Type B pancreatic cell (in vitro differentiated cells): ENCODE measurements at regions not wholly inside any gene's neighbourhood (a gene's known extent, or its start where the extent isn't known, plus 50 kb on each side); places are given as distances from the start of the nearest gene placed in this dataset.

Source experiments
- DNase-seq: peaks from one replicate; pipeline ENCODE4 v3.0.0; 2021; ENCODE audit warnings: mixed read lengths; ENCODE audit not compliant: unreplicated experiment; ENCODE audit errors: extremely low spot score
- H3K27ac Mint-ChIP-seq: 2 replicates; pipeline ENCODE4 v1.8.0; 2021; ENCODE audit warnings: mild to moderate bottlenecking, mixed read lengths
- H3K27me3 Mint-ChIP-seq: 2 replicates; pipeline ENCODE4 v1.8.0; 2021; ENCODE audit warnings: mixed read lengths
- H3K36me3 Mint-ChIP-seq: 2 replicates; pipeline ENCODE4 v1.8.0; 2021; ENCODE audit warnings: mixed read lengths
- H3K4me1 Mint-ChIP-seq: one replicate; pipeline ENCODE4 v1.8.0; 2021; ENCODE audit warnings: mixed read lengths; ENCODE audit not compliant: unreplicated experiment
- H3K4me3 Mint-ChIP-seq: 2 replicates; pipeline ENCODE4 v1.8.0; 2021; ENCODE audit warnings: mild to moderate bottlenecking, mixed read lengths
- H3K9me3 Mint-ChIP-seq: 2 replicates; pipeline ENCODE4 v1.8.0; 2021; ENCODE audit warnings: mixed read lengths
- TF ChIP-seq, protein P1 (sequence below): fragments of 200-600 bp; sonication (generic); conservative IDR thresholded peaks from 2 replicates; pipeline ENCODE4 v1.5.0; 2021; ENCODE audit warnings: antibody characterized with exemption, mild to moderate bottlenecking

- H3K4me3 Mint-ChIP-seq, result no peak overlapping the region
- no peak for DNase-seq
- no peaks in the 10 kb centered on the region for H3K36me3 Mint-ChIP-seq
- H3K4me1 Mint-ChIP-seq, result peaks cover 29% of the 10 kb centered on the region
- no peak overlapping the region for H3K27ac Mint-ChIP-seq
- TF ChIP-seq, protein P1, sequence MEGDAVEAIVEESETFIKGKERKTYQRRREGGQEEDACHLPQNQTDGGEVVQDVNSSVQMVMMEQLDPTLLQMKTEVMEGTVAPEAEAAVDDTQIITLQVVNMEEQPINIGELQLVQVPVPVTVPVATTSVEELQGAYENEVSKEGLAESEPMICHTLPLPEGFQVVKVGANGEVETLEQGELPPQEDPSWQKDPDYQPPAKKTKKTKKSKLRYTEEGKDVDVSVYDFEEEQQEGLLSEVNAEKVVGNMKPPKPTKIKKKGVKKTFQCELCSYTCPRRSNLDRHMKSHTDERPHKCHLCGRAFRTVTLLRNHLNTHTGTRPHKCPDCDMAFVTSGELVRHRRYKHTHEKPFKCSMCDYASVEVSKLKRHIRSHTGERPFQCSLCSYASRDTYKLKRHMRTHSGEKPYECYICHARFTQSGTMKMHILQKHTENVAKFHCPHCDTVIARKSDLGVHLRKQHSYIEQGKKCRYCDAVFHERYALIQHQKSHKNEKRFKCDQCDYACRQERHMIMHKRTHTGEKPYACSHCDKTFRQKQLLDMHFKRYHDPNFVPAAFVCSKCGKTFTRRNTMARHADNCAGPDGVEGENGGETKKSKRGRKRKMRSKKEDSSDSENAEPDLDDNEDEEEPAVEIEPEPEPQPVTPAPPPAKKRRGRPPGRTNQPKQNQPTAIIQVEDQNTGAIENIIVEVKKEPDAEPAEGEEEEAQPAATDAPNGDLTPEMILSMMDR, result no peak
- no peaks in the 10 kb centered on the region for H3K9me3 Mint-ChIP-seq
- H3K27me3 Mint-ChIP-seq, result peaks cover 15% of the 10 kb centered on the region
Observed at GRCh38 chr5:158313027-158313732, 454.2 kb upstream of the CLINT1 start.

DNA sequence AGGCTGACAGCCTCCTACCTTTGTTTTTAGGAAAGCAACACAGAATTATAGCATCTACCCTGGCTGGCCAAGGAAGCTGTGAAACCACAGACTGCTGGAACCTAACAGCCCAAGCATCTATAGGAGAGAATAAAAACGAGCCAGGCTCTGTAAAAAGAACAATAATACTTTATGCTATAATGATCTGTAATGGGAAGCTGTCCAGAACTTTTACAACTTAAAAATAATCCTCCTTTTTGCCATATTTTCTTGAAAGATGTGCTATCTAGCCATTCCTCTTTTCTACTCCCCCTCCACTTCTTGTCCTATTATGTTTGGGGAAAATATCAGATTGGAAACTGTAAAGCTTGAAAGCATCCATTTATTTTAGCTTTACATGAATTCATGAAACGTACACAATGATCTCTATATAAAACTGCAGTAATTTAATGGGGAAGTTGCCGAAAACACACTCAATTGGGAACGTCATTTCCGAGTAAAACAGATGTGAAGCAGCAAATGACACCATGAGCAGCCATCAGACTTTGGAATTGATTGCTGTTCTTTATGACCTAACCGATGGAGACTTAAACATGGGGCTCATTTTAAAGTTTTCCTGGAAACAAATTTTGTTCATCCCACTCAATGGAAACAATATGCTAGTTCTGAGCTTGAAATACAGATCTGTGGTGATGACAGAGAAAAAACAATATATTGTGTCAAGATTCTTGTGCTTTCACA, 450.3 kb upstream of the CLINT1 start:
- TF ChIP-seq, protein P1, result no peak

GRCh38 chr5:158308429-158309025, 449.6 kb upstream of the CLINT1 start:
- Mint-ChIP-seq H3K27ac (no peak overlapping the region), H3K4me1 (peaks cover 15% of the 10 kb centered on the region), H3K36me3 (no peaks in the 10 kb centered on the region), H3K9me3 (no peaks in the 10 kb centered on the region), H3K4me3 (no peak overlapping the region), H3K27me3 (peaks cover 13% of the 10 kb centered on the region)
- no peak for DNase-seq
- TF ChIP-seq, protein P1, result no peak

More for the DNA sequence above, 450.3 kb upstream of the CLINT1 start:
- Mint-ChIP-seq H3K27me3 (peaks cover 16% of the 10 kb centered on the region), H3K4me3 (no peak overlapping the region), H3K36me3 (no peaks in the 10 kb centered on the region), H3K4me1 (peaks cover 19% of the 10 kb centered on the region), H3K27ac (no peak overlapping the region), H3K9me3 (no peaks in the 10 kb centered on the region)
- DNase-seq, result no peak

DNA sequence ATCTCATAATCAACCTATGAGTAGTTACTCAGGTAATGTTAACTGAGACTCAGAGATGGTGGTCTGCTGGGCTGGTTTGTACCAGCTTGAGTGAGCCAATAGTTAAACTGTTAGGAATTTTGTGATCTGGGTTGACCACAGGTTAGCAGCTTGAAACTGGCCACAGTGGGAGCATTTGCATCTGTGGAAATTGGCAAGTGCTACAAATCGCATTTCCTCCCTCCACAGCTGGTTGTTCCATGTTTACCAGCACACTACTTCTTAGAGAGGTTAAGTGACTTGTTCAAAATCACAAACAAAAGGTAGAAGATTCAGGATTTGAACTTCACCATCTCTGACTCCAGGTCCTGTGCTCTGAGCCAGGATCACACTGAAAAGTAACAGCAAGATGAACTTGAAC, 446.9 kb upstream of the CLINT1 start:
- Mint-ChIP-seq H3K4me1 (peaks cover 15% of the 10 kb centered on the region), H3K27ac (no peak overlapping the region), H3K36me3 (no peaks in the 10 kb centered on the region), H3K4me3 (no peak overlapping the region), H3K9me3 (no peaks in the 10 kb centered on the region), H3K27me3 (peaks cover 10% of the 10 kb centered on the region)
- TF ChIP-seq, protein P1, result no peak
- DNase-seq, result no peak

DNA sequence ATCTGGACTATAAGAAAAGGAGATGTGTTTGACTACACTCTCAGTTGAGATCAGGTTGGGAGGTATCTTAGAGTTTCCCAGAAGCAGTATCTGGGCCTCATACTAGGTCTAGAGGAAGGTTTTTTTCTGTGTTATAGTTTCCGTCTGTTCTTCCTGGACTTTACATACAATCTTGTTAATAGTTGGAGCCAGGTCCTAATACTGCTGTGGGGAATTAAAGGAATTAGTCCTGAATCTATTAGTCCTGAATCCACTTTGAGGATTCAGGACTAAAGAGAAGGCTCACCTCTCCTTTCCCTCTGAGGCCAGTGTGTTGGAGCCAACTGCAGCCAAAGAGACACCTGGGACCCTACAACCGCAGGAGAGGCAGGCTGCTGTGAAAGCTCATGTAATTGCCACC, 445.7 kb upstream of the CLINT1 start:
- Mint-ChIP-seq H3K27ac (no peak overlapping the region), H3K36me3 (no peaks in the 10 kb centered on the region), H3K27me3 (peaks cover 9% of the 10 kb centered on the region), H3K9me3 (no peaks in the 10 kb centered on the region), H3K4me1 (peaks cover 15% of the 10 kb centered on the region), H3K4me3 (no peak overlapping the region)
- DNase-seq, result no peak
- TF ChIP-seq, protein P1, result no peak
